ENCODE measurements at regions not wholly inside any gene's neighbourhood (a gene's known extent, or its start where the extent isn't known, plus 50 kb on each side); places are given as distances from the start of the nearest gene placed in this dataset.

DNA sequence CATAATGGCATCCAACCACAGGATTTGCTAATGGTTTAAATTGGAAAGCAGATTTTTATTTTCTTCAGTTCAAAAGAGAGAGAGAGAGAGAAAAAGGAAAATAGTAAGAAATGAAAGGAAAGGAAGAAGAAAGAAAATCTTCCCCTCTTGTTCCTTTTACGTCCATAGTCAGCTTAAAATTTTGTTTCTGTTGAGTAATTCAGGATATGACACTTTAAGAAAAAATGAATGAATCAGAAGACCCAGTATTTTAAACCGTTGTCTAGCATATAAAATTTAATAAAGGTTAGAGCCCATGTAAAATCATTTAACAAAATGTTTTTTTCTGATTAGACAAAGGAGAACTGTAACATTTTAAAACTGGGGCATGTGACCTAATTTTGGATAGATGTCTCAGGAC, 391.8 kb upstream of the EPHA5 start:
- Histone ChIP-seq H3K9ac (no peak overlapping the region), H3K36me3 (ENCODE audit: low read depth) (no peaks in the 10 kb centered on the region), H3K9me3 (ENCODE audit: low read depth) (no peaks in the 10 kb centered on the region), H3F3A (ENCODE audit: insufficient read depth) (no peaks in the 10 kb centered on the region), H3K4me2 (ENCODE audit: unreplicated experiment) (no peak overlapping the region), H3K27me3 (replicated peaks; ENCODE audit: insufficient read depth) (no peaks in the 10 kb centered on the region), H3K9me2 (ENCODE audit: insufficient read depth) (no peaks in the 10 kb centered on the region), H3K79me2 (ENCODE audit: insufficient read depth) (no peaks in the 10 kb centered on the region), H3K4me3 (0 out of 2 replicates have a peak overlapping the region, but pooled peaks have one; percentile 21), H2AFZ (peak overlapping the region; percentile 27; the same call in 1 of the 2 replicates), H3K27ac (no peak overlapping the region), H4K20me1 (ENCODE audit: insufficient read depth) (no peaks in the 10 kb centered on the region), H3K4me1 (ENCODE audit: insufficient read depth) (no peaks in the 10 kb centered on the region)
- TF ChIP-seq EZH2phosphoT487 (IDR thresholded peaks at IDR 0.05; ENCODE audit: insufficient read depth, low read depth) (no peak), EZH2 (IDR thresholded peaks at IDR 0.05; ENCODE audit: insufficient read depth, poor library complexity, severe bottlenecking) (no peak)
- DNase-seq, result peak; percentile 12
- 9 to 14% methylated on average over 2 of the region's 2 CpGs for WGBS, 2 experiments (ENCODE audit: low coverage in 1 of 2, low lambda C conversion rate in 2 of 2, missing lambda C conversion rate in 2 of 2)
- in situ Hi-C loops (cut with MboI), result no loop called here

DNA sequence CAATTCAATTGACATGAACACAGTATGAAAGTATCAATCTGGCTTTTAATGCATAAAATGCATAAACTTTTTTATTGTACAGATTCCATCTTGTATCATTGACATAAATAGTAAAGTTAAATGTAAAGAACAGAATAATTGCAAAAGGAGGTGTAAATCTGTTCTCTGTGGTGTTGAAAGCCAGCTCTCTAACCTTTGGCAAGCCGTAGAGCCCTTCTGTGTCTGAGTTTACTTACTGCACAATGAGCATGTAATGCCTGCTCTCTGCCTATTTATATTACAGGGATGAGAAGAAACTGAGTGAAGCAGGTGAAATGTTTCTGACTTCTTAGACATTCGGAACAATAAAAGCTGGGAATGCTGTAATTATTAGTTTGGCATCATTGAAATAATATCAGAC, 389.3 kb upstream of the EPHA5 start:
- no peak overlapping the region for H3K27ac ChIP-seq
- no peak overlapping the region for H3K9ac ChIP-seq
- no peaks in the 10 kb centered on the region for H3K36me3 ChIP-seq (ENCODE audit: low read depth)
- in situ Hi-C loops (cut with MboI), result no loop called here
- H3K4me2 ChIP-seq (ENCODE audit: unreplicated experiment), result no peak overlapping the region
- no peak overlapping the region for H2AFZ ChIP-seq
- no peak for DNase-seq
- H3F3A ChIP-seq (ENCODE audit: insufficient read depth), result no peaks in the 10 kb centered on the region
- no peak for TF ChIP-seq EZH2phosphoT487 (IDR thresholded peaks at IDR 0.05; ENCODE audit: insufficient read depth, low read depth)
- TF ChIP-seq EZH2 (IDR thresholded peaks at IDR 0.05; ENCODE audit: insufficient read depth, poor library complexity, severe bottlenecking), result no peak
- H3K4me1 ChIP-seq (ENCODE audit: insufficient read depth), result no peaks in the 10 kb centered on the region
- H3K79me2 ChIP-seq (ENCODE audit: insufficient read depth), result no peaks in the 10 kb centered on the region
- H3K9me2 ChIP-seq (ENCODE audit: insufficient read depth), result no peaks in the 10 kb centered on the region
- 5 to 10% methylated on average over 2 of the region's 2 CpGs for WGBS, 2 experiments (ENCODE audit: low coverage in 1 of 2, low lambda C conversion rate in 2 of 2, missing lambda C conversion rate in 2 of 2)
- H4K20me1 ChIP-seq (ENCODE audit: insufficient read depth), result no peaks in the 10 kb centered on the region
- H3K4me3 ChIP-seq, result no peak overlapping the region
- H3K9me3 ChIP-seq (ENCODE audit: low read depth), result no peaks in the 10 kb centered on the region
- H3K27me3 ChIP-seq (replicated peaks; ENCODE audit: insufficient read depth), result no peaks in the 10 kb centered on the region

DNA sequence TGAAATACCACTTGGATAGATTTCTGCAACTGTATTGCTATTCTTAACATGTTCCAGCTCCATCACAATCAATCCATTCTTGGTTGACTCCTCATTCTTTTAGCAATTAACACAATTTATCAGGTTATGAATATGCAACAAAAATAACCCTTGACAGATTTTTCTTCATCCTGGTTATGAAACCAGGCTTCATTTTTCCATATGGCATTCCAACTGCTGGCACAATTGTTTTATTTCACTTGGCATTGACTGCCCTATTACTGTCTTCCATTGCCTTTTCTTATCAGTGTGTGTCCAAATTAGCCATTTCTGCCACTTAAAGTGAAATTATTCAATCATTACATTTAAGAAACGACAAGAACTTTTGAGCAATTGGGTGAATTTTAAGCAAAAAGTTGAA, 388.8 kb upstream of the EPHA5 start:
- Histone ChIP-seq H3K9me3 (ENCODE audit: low read depth) (no peaks in the 10 kb centered on the region), H3K4me1 (ENCODE audit: insufficient read depth) (no peaks in the 10 kb centered on the region), H3K9me2 (ENCODE audit: insufficient read depth) (no peaks in the 10 kb centered on the region), H3K4me2 (ENCODE audit: unreplicated experiment) (no peak overlapping the region), H2AFZ (no peak overlapping the region), H3K4me3 (no peak overlapping the region), H3K27me3 (replicated peaks; ENCODE audit: insufficient read depth) (no peaks in the 10 kb centered on the region), H3K36me3 (ENCODE audit: low read depth) (no peaks in the 10 kb centered on the region), H3F3A (ENCODE audit: insufficient read depth) (no peaks in the 10 kb centered on the region), H3K79me2 (ENCODE audit: insufficient read depth) (no peaks in the 10 kb centered on the region), H3K27ac (no peak overlapping the region), H3K9ac (no peak overlapping the region), H4K20me1 (ENCODE audit: insufficient read depth) (no peaks in the 10 kb centered on the region)
- in situ Hi-C loops (cut with MboI), result no loop called here
- WGBS, 2 experiments (ENCODE audit: low coverage in 1 of 2, low lambda C conversion rate in 2 of 2, missing lambda C conversion rate in 2 of 2), result 4 to 5% methylated on average over 1 of the region's 1 CpG
- no peak for DNase-seq
- TF ChIP-seq EZH2phosphoT487 (IDR thresholded peaks at IDR 0.05; ENCODE audit: insufficient read depth, low read depth), result no peak
- no peak for TF ChIP-seq EZH2 (IDR thresholded peaks at IDR 0.05; ENCODE audit: insufficient read depth, poor library complexity, severe bottlenecking)

DNA sequence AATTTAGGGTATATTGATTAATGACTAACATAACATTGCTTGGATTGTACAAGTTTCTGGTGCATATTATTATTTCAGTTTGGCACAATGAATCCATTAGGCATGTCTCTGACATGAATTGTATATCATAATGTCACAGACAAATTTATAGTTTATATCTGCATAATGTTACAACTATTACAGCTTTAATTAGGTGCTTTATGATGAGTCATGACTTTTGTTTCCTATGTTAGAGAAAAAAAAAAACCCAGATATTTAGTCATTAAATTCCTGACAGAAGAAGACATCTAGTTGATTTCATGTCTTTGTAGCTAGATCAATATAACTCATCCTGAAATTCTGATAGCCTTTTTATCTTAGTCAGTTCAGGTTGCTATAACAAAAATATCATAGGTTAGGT, 385.7 kb upstream of the EPHA5 start:
- no peaks in the 10 kb centered on the region for H4K20me1 ChIP-seq (ENCODE audit: insufficient read depth)
- H3K27ac ChIP-seq, result no peak overlapping the region
- DNase-seq, result no peak
- H3K9ac ChIP-seq, result no peak overlapping the region
- H3K4me3 ChIP-seq, result no peak overlapping the region
- H3K27me3 ChIP-seq (replicated peaks; ENCODE audit: insufficient read depth), result no peaks in the 10 kb centered on the region
- H2AFZ ChIP-seq, result no peak overlapping the region
- no peaks in the 10 kb centered on the region for H3F3A ChIP-seq (ENCODE audit: insufficient read depth)
- H3K36me3 ChIP-seq (ENCODE audit: low read depth), result no peaks in the 10 kb centered on the region
- TF ChIP-seq EZH2phosphoT487 (IDR thresholded peaks at IDR 0.05; ENCODE audit: insufficient read depth, low read depth) (no peak), EZH2 (IDR thresholded peaks at IDR 0.05; ENCODE audit: insufficient read depth, poor library complexity, severe bottlenecking) (no peak)
- no peaks in the 10 kb centered on the region for H3K4me1 ChIP-seq (ENCODE audit: insufficient read depth)
- no peak overlapping the region for H3K4me2 ChIP-seq (ENCODE audit: unreplicated experiment)
- in situ Hi-C loops (cut with MboI), result no loop called here
- no peaks in the 10 kb centered on the region for H3K79me2 ChIP-seq (ENCODE audit: insufficient read depth)
- H3K9me2 ChIP-seq (ENCODE audit: insufficient read depth), result no peaks in the 10 kb centered on the region; the same call in 1 of the 2 replicates
- no peaks in the 10 kb centered on the region for H3K9me3 ChIP-seq (ENCODE audit: low read depth)

DNA sequence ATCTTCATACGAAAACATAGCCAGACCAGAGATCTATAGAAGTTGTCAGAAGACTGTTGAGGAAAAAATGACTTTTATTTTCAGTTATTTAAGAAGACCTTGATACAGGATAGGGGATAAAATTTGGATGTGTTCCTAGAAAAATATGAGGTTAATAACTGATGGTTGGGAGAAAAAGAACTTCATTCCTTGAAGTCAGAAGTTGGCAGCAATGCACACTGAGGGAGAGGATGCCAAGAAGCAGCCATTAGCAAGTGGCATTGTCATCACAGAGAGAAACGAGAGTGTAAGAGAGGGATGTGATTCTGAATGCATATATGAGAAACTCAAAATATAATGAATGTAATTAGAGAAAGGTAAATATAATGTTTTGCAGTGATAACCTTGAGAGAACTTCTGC, 382.1 kb upstream of the EPHA5 start:
- no peak for TF ChIP-seq EZH2 (IDR thresholded peaks at IDR 0.05; ENCODE audit: insufficient read depth, poor library complexity, severe bottlenecking)
- no peak for TF ChIP-seq EZH2phosphoT487 (IDR thresholded peaks at IDR 0.05; ENCODE audit: insufficient read depth, low read depth)
- Histone ChIP-seq H3K27ac (no peak overlapping the region), H3K9ac (no peak overlapping the region), H3K4me2 (ENCODE audit: unreplicated experiment) (no peak overlapping the region), H3K79me2 (ENCODE audit: insufficient read depth) (no peaks in the 10 kb centered on the region), H2AFZ (no peak overlapping the region), H3K4me3 (no peak overlapping the region), H3K9me2 (ENCODE audit: insufficient read depth) (no peaks in the 10 kb centered on the region; the same call in 1 of the 2 replicates), H3K36me3 (ENCODE audit: low read depth) (no peaks in the 10 kb centered on the region), H3F3A (ENCODE audit: insufficient read depth) (no peaks in the 10 kb centered on the region), H3K4me1 (ENCODE audit: insufficient read depth) (no peaks in the 10 kb centered on the region), H3K9me3 (ENCODE audit: low read depth) (no peaks in the 10 kb centered on the region), H3K27me3 (replicated peaks; ENCODE audit: insufficient read depth) (no peaks in the 10 kb centered on the region), H4K20me1 (ENCODE audit: insufficient read depth) (no peaks in the 10 kb centered on the region)
- 4 to 10% methylated on average over 2 of the region's 2 CpGs for WGBS, 2 experiments (ENCODE audit: low coverage in 1 of 2, low lambda C conversion rate in 2 of 2, missing lambda C conversion rate in 2 of 2)
- in situ Hi-C loops (cut with MboI), result no loop called here
- no peak for DNase-seq

Data from GM23248 (cell line).